SIG-M5 treated with dmso at 0.1 percent for 504 hours (cell line): ENCODE measurements at regions not wholly inside any gene's neighbourhood (a gene's known extent, or its start where the extent isn't known, plus 50 kb on each side); places are given as distances from the start of the nearest gene placed in this dataset.

Source experiments
- DNase-seq: peaks from one replicate; lab custom pipeline; 2025; ENCODE audit not compliant: unreplicated experiment; lab: John Stamatoyannopoulos, UW

GRCh38 chr4:153989505-153989904, 200.6 kb upstream of the SFRP2 start:
- no peak for DNase-seq

GRCh38 chr4:153988492-153989363, 199.8 kb upstream of the SFRP2 start:
- no peak for DNase-seq

GRCh38 chr4:153987291-153987690, 198.4 kb upstream of the SFRP2 start:
- DNase-seq, result no peak

- no peak for DNase-seq
Observed at GRCh38 chr4:153976954-153977353, 188.1 kb upstream of the SFRP2 start.

GRCh38 chr4:153974452-153974851, 185.6 kb upstream of the SFRP2 start:
- DNase-seq, result no peak

GRCh38 chr4:153973942-153974341, 185.1 kb upstream of the SFRP2 start:
- no peak for DNase-seq

- DNase-seq, result no peak
Observed at GRCh38 chr4:153971899-153972298, 183.0 kb upstream of the SFRP2 start.

GRCh38 chr4:153970169-153970568, 181.3 kb upstream of the SFRP2 start:
- no peak for DNase-seq

- no peak for DNase-seq
Observed at GRCh38 chr4:153969542-153969941, 180.7 kb upstream of the SFRP2 start.

GRCh38 chr4:153966641-153967040, 177.8 kb upstream of the SFRP2 start:
- DNase-seq, result no peak

GRCh38 chr4:153963216-153963615, 174.3 kb upstream of the SFRP2 start:
- no peak for DNase-seq

- DNase-seq, result peak; percentile 38
Observed at GRCh38 chr4:153962311-153963039, 173.6 kb upstream of the SFRP2 start.

GRCh38 chr4:153955327-153955726, 166.4 kb upstream of the SFRP2 start:
- no peak for DNase-seq

GRCh38 chr4:153954654-153955053, 165.8 kb upstream of the SFRP2 start:
- no peak for DNase-seq

GRCh38 chr4:153950100-153950979, 161.5 kb upstream of the SFRP2 start:
- DNase-seq, result peak; percentile 6

GRCh38 chr4:153948041-153948440, 159.2 kb upstream of the SFRP2 start:
- DNase-seq, result no peak

GRCh38 chr4:153947124-153947523, 158.2 kb upstream of the SFRP2 start:
- DNase-seq, result no peak

- no peak for DNase-seq
Observed at GRCh38 chr4:153945704-153946103, 156.8 kb upstream of the SFRP2 start.

GRCh38 chr4:153943738-153944415, 155.0 kb upstream of the SFRP2 start:
- no peak for DNase-seq

GRCh38 chr4:153940916-153941315, 152.0 kb upstream of the SFRP2 start:
- no peak for DNase-seq

- no peak for DNase-seq
Observed at GRCh38 chr4:153939570-153939969, 150.7 kb upstream of the SFRP2 start.
